HG02852 (cell line): ENCODE measurements at regions not wholly inside any gene's neighbourhood (a gene's known extent, or its start where the extent isn't known, plus 50 kb on each side); places are given as distances from the start of the nearest gene placed in this dataset.

ENCODE experiments used
- ATAC-seq: cut with Tn5 transposase; IDR thresholded peaks from one replicate; pipeline ENCODE4 v1.9.1; 2021; ENCODE audit warnings: mild to moderate bottlenecking, moderate library complexity; ENCODE audit not compliant: unreplicated experiment

- no peak for ATAC-seq
Measured at GRCh38 chr9:81292056-81292805, 397.1 kb downstream of the TLE1 start.

DNA sequence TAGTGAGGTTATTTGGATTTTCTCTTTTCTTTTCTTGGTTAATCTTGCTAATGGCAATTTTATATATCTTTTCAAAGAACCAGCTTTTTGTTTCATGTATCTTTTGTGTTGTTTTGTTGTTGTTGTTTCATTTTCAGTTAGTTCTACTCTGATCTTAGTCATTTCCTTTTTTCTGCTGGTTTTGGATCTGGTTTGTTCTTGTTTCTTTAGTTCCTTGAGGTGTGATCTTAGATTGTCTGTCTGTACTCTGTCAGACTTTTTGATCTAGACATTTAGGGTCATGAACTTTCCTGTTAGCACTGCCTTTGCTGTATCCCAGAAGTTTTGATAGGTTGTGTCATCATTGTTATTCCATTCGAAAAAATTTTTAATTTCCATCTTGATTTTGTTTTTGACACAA lies 399.7 kb downstream of the TLE1 start:
- no peak for ATAC-seq

- no peak for ATAC-seq
Measured at GRCh38 chr9:81268048-81268447, 421.3 kb downstream of the TLE1 start.

GRCh38 chr9:81266674-81267073 lies 422.7 kb downstream of the TLE1 start:
- no peak for ATAC-seq

- ATAC-seq = no peak
Measured at GRCh38 chr9:81266086-81266485, 423.3 kb downstream of the TLE1 start.

GRCh38 chr9:81264516-81264915 lies 424.8 kb downstream of the TLE1 start:
- ATAC-seq = no peak

- ATAC-seq = no peak
Measured at GRCh38 chr9:81259896-81260295, 429.5 kb downstream of the TLE1 start.

GRCh38 chr9:81256368-81256767 lies 433.0 kb downstream of the TLE1 start:
- ATAC-seq = no peak

- ATAC-seq = no peak
Measured at GRCh38 chr9:81250606-81251005, 438.7 kb downstream of the TLE1 start.

DNA sequence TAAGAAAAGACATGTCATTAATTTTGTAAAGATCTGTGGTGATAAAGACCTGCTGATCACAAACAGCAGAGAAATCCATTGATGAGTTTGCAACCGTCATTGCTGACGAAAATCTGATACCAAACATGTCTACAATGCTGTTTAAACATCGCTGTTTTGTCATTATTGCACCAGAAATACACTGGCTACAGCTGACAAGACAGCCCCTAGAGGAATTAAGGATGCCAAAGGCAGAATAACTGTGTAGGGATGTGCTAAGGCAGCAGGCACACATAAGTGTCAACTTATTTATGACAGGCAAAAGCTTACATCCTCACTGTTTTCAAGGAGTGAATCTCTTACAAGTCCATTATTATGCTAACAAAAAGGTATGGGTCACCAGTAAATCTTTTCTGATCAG lies 439.3 kb downstream of the TLE1 start:
- ATAC-seq = no peak

GRCh38 chr9:81245254-81245956 lies 443.9 kb downstream of the TLE1 start:
- no peak for ATAC-seq

DNA sequence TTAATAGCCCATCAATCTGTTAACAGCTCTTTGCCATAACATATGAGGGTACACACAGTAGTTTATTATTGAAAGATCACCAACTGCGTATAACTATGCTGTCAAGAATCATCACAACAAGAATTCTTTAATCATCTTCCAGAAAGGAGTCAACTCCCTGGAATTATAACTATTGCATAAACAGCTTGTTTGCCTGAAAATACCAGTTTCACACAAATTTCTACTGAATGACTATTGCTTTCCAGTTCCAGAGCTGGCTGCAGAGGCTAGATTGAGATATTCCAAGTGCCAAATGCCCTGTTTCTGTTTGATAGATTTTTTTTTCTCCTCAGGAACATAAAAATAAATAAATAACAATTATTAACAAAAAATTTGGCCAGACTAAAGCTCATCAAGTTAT lies 444.7 kb downstream of the TLE1 start:
- no peak for ATAC-seq

- ATAC-seq = no peak
Measured at GRCh38 chr9:81242866-81243265, 446.5 kb downstream of the TLE1 start.

GRCh38 chr9:81239388-81239787 lies 450.0 kb downstream of the TLE1 start:
- ATAC-seq = no peak

- ATAC-seq = no peak
Measured at GRCh38 chr9:81237565-81238231, 451.6 kb downstream of the TLE1 start.

GRCh38 chr9:81234924-81235610 lies 454.3 kb downstream of the TLE1 start:
- no peak for ATAC-seq

- no peak for ATAC-seq
Measured at GRCh38 chr9:81231011-81231410, 458.3 kb downstream of the TLE1 start.

GRCh38 chr9:81227507-81228245 lies 461.7 kb downstream of the TLE1 start:
- no peak for ATAC-seq

GRCh38 chr9:81225596-81225995 lies 463.8 kb downstream of the TLE1 start:
- no peak for ATAC-seq

DNA sequence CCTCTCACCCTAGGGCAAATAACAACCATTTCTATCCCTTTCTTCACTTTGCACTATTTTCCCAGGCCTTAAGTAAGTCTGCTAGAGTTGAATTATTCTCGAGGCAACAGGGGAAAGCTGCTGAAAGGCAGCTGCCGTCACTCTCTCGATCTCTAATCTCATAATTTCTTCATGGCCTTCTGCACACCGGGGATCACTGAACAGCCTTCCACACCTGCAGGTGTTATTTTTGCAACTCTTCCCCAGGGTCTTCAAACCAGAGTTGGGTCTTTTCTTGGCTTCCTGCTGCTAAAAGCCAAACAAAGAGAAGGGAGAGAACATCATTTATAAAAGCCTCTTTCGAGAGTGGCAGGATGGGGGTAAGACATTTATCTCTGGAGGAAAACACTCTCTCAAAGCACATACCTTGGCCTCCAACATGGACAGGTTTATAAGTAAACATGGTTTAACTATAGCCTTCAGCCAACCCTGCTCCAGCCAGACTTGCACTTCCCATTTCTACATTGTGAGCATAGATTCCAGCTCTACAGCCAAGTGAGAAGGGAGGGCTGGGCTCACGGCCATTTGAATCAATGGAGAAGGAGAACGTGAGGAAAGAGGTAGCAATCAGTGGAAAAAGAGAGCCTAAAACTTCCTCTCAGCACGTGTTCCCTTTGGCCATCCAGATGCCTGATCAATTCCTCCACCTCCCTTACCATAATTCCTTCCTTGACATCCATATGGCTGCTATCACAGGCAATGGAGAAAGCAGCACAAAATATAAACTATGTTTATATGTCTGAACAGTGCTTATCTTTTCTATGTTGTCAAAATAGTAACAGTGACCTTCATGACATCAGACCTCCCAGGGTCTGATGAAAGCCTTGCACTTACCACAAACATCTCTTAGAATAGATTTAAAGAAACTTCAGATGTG lies 464.9 kb downstream of the TLE1 start:
- ATAC-seq = no peak
